ENCODE measurements at regions not wholly inside any gene's neighbourhood (a gene's known extent, or its start where the extent isn't known, plus 50 kb on each side); places are given as distances from the start of the nearest gene placed in this dataset.

- Mint-ChIP-seq H3K27me3 (ENCODE audit: insufficient read depth) (peaks cover 33% of the 10 kb centered on the region), H3K9me3 (no peaks in the 10 kb centered on the region), H3K36me3 (ENCODE audit: low read depth) (no peaks in the 10 kb centered on the region), H3K4me1 (peaks cover 26% of the 10 kb centered on the region), H3K4me3 (no peak overlapping the region), H3K27ac (no peak overlapping the region)
- TF ChIP-seq CTCF (conservative IDR thresholded peaks at IDR 0.05), result no peak
- no peak overlapping the region for H3K9ac ChIP-seq (ENCODE audit: extremely low read depth, low read length, poor library complexity, severe bottlenecking)
- no peak overlapping the region for H3K27ac ChIP-seq (ENCODE audit: low read depth, low read length)
- peaks cover 3% of the 10 kb centered on the region for H3K4me1 ChIP-seq (ENCODE audit: control insufficient read depth, insufficient read depth, low read length)
- H3K9me3 ChIP-seq (ENCODE audit: control insufficient read depth, low read length), result no peaks in the 10 kb centered on the region
- WGBS, 2 experiments (ENCODE audit: insufficient coverage in 1 of 2, insufficient read length in 1 of 2), result 88 to 93% methylated on average over 6 to 7 of the region's 7 CpGs
- DNase-seq, result no peak
- no peaks in the 10 kb centered on the region for H3K36me3 ChIP-seq (ENCODE audit: control insufficient read depth, insufficient read depth, low read length)
- no peak overlapping the region for H3K4me3 ChIP-seq (ENCODE audit: low read length)
- no peaks in the 10 kb centered on the region for H3K27me3 ChIP-seq (ENCODE audit: control insufficient read depth, insufficient read depth, low read length, poor library complexity, severe bottlenecking)
Observed at GRCh38 chr5:77881528-77881927, 105.4 kb upstream of the TBCA start.

DNA sequence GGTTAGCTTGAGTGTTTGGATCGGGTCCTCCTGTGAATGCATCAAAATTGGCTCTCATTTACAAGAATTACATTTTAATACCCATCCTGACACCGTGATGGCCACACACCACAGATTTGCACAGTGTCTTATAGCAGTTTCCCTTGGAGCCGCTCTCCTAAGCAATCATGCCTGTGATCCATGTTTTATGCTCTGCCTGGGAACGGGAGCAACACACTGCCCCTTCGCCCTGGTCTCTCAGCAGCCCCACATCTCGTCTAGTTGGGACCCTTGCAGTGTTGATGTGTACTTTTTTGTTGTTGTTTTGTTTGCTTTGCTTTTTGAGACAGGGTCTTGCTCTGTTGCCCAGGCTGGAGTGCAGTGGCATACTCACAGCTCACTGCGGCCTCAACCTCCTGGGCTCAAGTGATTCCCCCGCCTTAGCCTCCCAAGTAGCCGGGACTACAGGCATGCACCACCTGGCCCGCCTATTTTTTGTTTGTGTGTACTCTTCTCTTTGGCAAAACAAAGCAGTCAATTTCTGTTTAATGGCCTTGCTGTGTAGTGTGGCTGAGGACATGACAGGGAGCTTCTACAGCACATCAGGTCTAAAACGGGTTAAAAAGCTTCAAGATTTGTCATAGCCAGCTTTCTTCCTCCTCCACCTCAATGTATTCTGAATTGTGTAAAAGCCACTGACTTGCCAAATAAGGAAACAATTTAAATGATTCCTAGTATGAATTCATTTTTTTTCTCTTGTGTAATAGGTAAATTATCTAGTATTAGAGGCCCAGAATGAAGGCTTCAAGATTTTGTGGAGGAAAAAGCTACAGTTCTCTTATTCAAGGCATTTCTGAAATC lies 101.6 kb upstream of the TBCA start:
- DNase-seq, result no peak
- H3K27me3 Mint-ChIP-seq (ENCODE audit: insufficient read depth), result peaks cover 20% of the 10 kb centered on the region
- no peaks in the 10 kb centered on the region for H3K36me3 ChIP-seq (ENCODE audit: control insufficient read depth, insufficient read depth, low read length)
- peaks cover 12% of the 10 kb centered on the region for H3K4me1 ChIP-seq (ENCODE audit: control insufficient read depth, insufficient read depth, low read length)
- peaks cover 30% of the 10 kb centered on the region for H3K4me1 Mint-ChIP-seq
- no peak overlapping the region for H3K27ac Mint-ChIP-seq
- H3K27me3 ChIP-seq (ENCODE audit: control insufficient read depth, insufficient read depth, low read length, poor library complexity, severe bottlenecking), result no peaks in the 10 kb centered on the region
- no peak overlapping the region for H3K27ac ChIP-seq (ENCODE audit: low read depth, low read length)
- WGBS, 2 experiments (ENCODE audit: insufficient coverage in 1 of 2, insufficient read length in 1 of 2), result 94 to 98% methylated on average over 8 to 11 of the region's 11 CpGs
- no peak overlapping the region for H3K9ac ChIP-seq (ENCODE audit: extremely low read depth, low read length, poor library complexity, severe bottlenecking)
- no peak overlapping the region for H3K4me3 Mint-ChIP-seq
- no peak for TF ChIP-seq CTCF (conservative IDR thresholded peaks at IDR 0.05)
- no peaks in the 10 kb centered on the region for H3K9me3 ChIP-seq (ENCODE audit: control insufficient read depth, low read length)
- no peak overlapping the region for H3K4me3 ChIP-seq (ENCODE audit: low read length)
- H3K36me3 Mint-ChIP-seq (ENCODE audit: low read depth), result no peaks in the 10 kb centered on the region
- no peaks in the 10 kb centered on the region for H3K9me3 Mint-ChIP-seq

DNA sequence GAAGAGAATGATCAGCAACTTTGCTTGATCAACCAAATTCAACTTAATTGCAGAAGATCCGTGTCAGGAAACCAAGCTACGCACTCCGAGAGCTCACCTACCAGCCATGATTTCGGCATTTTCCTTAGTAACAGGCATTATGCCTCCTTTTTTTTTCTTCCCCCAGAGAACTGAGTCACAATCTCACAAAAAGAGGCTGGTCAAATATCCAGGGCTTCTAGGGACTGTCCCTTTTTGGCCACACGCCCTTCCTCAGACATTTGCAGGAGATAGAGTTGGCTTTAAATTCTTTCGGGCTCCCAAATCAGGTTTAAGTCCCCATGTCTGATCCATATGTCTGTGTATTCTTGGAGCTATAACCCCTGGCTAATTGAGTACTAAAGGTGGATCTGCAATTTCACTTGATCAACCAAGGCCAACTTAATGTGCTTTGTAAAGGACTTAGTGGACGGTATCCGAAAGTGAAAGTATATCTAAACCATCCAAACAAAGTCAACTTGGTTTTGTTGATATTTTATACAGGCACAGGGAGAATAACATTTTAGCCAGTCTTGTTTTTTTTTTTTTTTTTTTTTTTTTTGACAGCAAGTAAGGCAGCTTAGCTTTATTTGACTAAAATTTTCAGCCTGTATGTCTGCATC lies 100.8 kb upstream of the TBCA start:
- H3K36me3 ChIP-seq (ENCODE audit: control insufficient read depth, insufficient read depth, low read length), result no peaks in the 10 kb centered on the region
- peaks cover 18% of the 10 kb centered on the region for H3K27me3 Mint-ChIP-seq (ENCODE audit: insufficient read depth)
- TF ChIP-seq CTCF (conservative IDR thresholded peaks at IDR 0.05), result no peak
- no peaks in the 10 kb centered on the region for H3K9me3 Mint-ChIP-seq
- H3K27ac Mint-ChIP-seq, result no peak overlapping the region
- peaks cover 15% of the 10 kb centered on the region for H3K4me1 ChIP-seq (ENCODE audit: control insufficient read depth, insufficient read depth, low read length)
- peak overlapping the region; percentile 51 for H3K4me3 ChIP-seq (ENCODE audit: low read length)
- H3K9ac ChIP-seq (ENCODE audit: extremely low read depth, low read length, poor library complexity, severe bottlenecking), result no peak overlapping the region
- no peak overlapping the region for H3K4me3 Mint-ChIP-seq
- no peaks in the 10 kb centered on the region for H3K36me3 Mint-ChIP-seq (ENCODE audit: low read depth)
- H3K9me3 ChIP-seq (ENCODE audit: control insufficient read depth, low read length), result no peaks in the 10 kb centered on the region
- H3K4me1 Mint-ChIP-seq, result peaks cover 30% of the 10 kb centered on the region
- WGBS, 2 experiments (ENCODE audit: insufficient coverage in 1 of 2, insufficient read length in 1 of 2), result 87 to 93% methylated on average over 8 of the region's 8 CpGs
- no peak for DNase-seq
- H3K27me3 ChIP-seq (ENCODE audit: control insufficient read depth, insufficient read depth, low read length, poor library complexity, severe bottlenecking), result no peaks in the 10 kb centered on the region
- H3K27ac ChIP-seq (ENCODE audit: low read depth, low read length), result no peak overlapping the region

Data from endodermal cell (in vitro differentiated cells).